Thyroid gland (tissue), 4 donors: ENCODE measurements at regions not wholly inside any gene's neighbourhood (a gene's known extent, or its start where the extent isn't known, plus 50 kb on each side); places are given as distances from the start of the nearest gene placed in this dataset.

Experiments
- CTCF ChIP-seq, 6 experiments: fragments of 200-600 bp in 3 of 6; fragments of 450-650 bp in 3 of 6; sonication (generic) in 3 of 6; IDR thresholded peaks; one replicate each; pipeline ENCODE4 v1.5.1; 2016 to 2019; ENCODE audit warnings: antibody characterized with exemption in 6 of 6, mild to moderate bottlenecking in 2 of 6, inconsistent platforms in 1 of 6, moderate library complexity in 1 of 6
- POLR2A ChIP-seq, 2 donors: fragments of 450-650 bp; IDR thresholded peaks; one replicate each; pipeline ENCODE4 v1.6.1; 2017; ENCODE audit warnings: antibody characterized with exemption in 2 of 2, mild to moderate bottlenecking in 2 of 2, moderate library complexity in 1 of 2

GRCh38 chr6:114939630-114940029 is 596.8 kb upstream of the HS3ST5 start:
- TF ChIP-seq POLR2A (IDR thresholded peaks at IDR 0.05) = no peak
- TF ChIP-seq CTCF (IDR thresholded peaks at IDR 0.05) = no peak
